ENCODE measurements at regions not wholly inside any gene's neighbourhood (a gene's known extent, or its start where the extent isn't known, plus 50 kb on each side); places are given as distances from the start of the nearest gene placed in this dataset.

- DNase-seq (ENCODE audit: low read depth), result no peak
Measured at GRCh38 chr11:92477686-92478085, 253.1 kb downstream of the FAT3 start.

- no peak for DNase-seq (ENCODE audit: low read depth)
Measured at GRCh38 chr11:92480499-92480898, 255.9 kb downstream of the FAT3 start.

- DNase-seq (ENCODE audit: low read depth), result no peak
Measured at GRCh38 chr11:92482492-92483060, 258.0 kb downstream of the FAT3 start.

- DNase-seq (ENCODE audit: low read depth), result no peak
Measured at GRCh38 chr11:92484570-92484969, 260.0 kb downstream of the FAT3 start.

GRCh38 chr11:92489826-92490399, 265.3 kb downstream of the FAT3 start:
- DNase-seq (ENCODE audit: low read depth), result no peak

- no peak for DNase-seq (ENCODE audit: low read depth)
Measured at GRCh38 chr11:92492372-92492771, 267.8 kb downstream of the FAT3 start.

- DNase-seq (ENCODE audit: low read depth), result no peak
Measured at GRCh38 chr11:92495107-92495793, 270.6 kb downstream of the FAT3 start.

- no peak for DNase-seq (ENCODE audit: low read depth)
Measured at GRCh38 chr11:92500453-92500852, 275.8 kb downstream of the FAT3 start.

- DNase-seq (ENCODE audit: low read depth), result no peak
Measured at GRCh38 chr11:92501066-92501739, 276.6 kb downstream of the FAT3 start.

- DNase-seq (ENCODE audit: low read depth), result no peak
Measured at GRCh38 chr11:92504004-92504403, 279.4 kb downstream of the FAT3 start.

GRCh38 chr11:92504534-92504933, 279.9 kb downstream of the FAT3 start:
- no peak for DNase-seq (ENCODE audit: low read depth)

GRCh38 chr11:92505689-92506088, 281.1 kb downstream of the FAT3 start:
- DNase-seq (ENCODE audit: low read depth), result no peak

GRCh38 chr11:92506809-92507336, 282.3 kb downstream of the FAT3 start:
- no peak for DNase-seq (ENCODE audit: low read depth)

GRCh38 chr11:92510591-92510990, 286.0 kb downstream of the FAT3 start:
- no peak for DNase-seq (ENCODE audit: low read depth)

- no peak for DNase-seq (ENCODE audit: low read depth)
Measured at GRCh38 chr11:92511522-92512203, 287.0 kb downstream of the FAT3 start.

- DNase-seq (ENCODE audit: low read depth), result no peak
Measured at GRCh38 chr11:92512204-92512569, 287.6 kb downstream of the FAT3 start.

GRCh38 chr11:92523611-92524010, 299.0 kb downstream of the FAT3 start:
- no peak for DNase-seq (ENCODE audit: low read depth)

GRCh38 chr11:92524542-92524941, 299.9 kb downstream of the FAT3 start:
- DNase-seq (ENCODE audit: low read depth), result no peak

- no peak for DNase-seq (ENCODE audit: low read depth)
Measured at GRCh38 chr11:92527467-92527866, 302.8 kb downstream of the FAT3 start.

GRCh38 chr11:92528001-92528400, 303.4 kb downstream of the FAT3 start:
- no peak for DNase-seq (ENCODE audit: low read depth)

- no peak for DNase-seq (ENCODE audit: low read depth)
Measured at GRCh38 chr11:92531065-92531739, 306.6 kb downstream of the FAT3 start.

Measured in ELR (cell line).